A673 (cell line): ENCODE measurements at regions not wholly inside any gene's neighbourhood (a gene's known extent, or its start where the extent isn't known, plus 50 kb on each side); places are given as distances from the start of the nearest gene placed in this dataset.

ENCODE experiments used
- BruUV-seq: library from RNA; stranded (reverse); fragments of 400-500 nt; replicated peaks from 2 replicates; lab custom pipeline; 2021; lab: Mats Ljungman, UMichigan
- CTCF ChIA-PET: fragments of 300-600 bp; sonication (Branson Sonifier 250); formaldehyde crosslinking; loops from one replicate; lab custom pipeline; 2022; ENCODE audit warnings: antibody characterized with exemption; lab: Charles Lee
- POLR2A ChIA-PET: fragments of 300-600 bp; sonication (Branson Sonifier 250); formaldehyde crosslinking; loops from one replicate; lab custom pipeline; 2022; ENCODE audit warnings: antibody characterized with exemption; ENCODE audit not compliant: low non-redundant PET; lab: Charles Lee
- DNase-seq: peaks from one replicate; pipeline ENCODE4 v3.0.0-alpha.2; 2015; ENCODE audit warnings: low spot score
- H3K27ac ChIP-seq: fragments of 200-600 bp; sonication (generic); 2 replicates; pipeline ENCODE4 v1.5.1; 2016; ENCODE audit warnings: mixed run types, low read depth, mild to moderate bottlenecking, mixed read lengths, antibody characterized with exemption, low read length; ENCODE audit not compliant: poor library complexity, severe bottlenecking
- H3K27me3 ChIP-seq: fragments of 200-600 bp; sonication (generic); replicated peaks from 2 replicates; pipeline ENCODE4 v1.6.1; 2017; ENCODE audit warnings: mixed run types, low read depth, mild to moderate bottlenecking, mixed read lengths, antibody characterized with exemption, low read length; ENCODE audit not compliant: insufficient read depth, poor library complexity
- H3K36me3 ChIP-seq: fragments of 200-600 bp; sonication (generic); 2 replicates; pipeline ENCODE4 v1.6.1; 2016; ENCODE audit warnings: mixed run types, mild to moderate bottlenecking, mixed read lengths, antibody characterized with exemption, low read length; ENCODE audit not compliant: insufficient read depth, poor library complexity, severe bottlenecking
- H3K4me1 ChIP-seq: fragments of 200-600 bp; sonication (generic); 2 replicates; pipeline ENCODE4 v1.6.1; 2017; ENCODE audit warnings: mixed run types, mild to moderate bottlenecking, mixed read lengths, antibody characterized with exemption, low read length; ENCODE audit not compliant: insufficient read depth, poor library complexity, severe bottlenecking
- H3K4me3 ChIP-seq: fragments of 200-600 bp; sonication (generic); 2 replicates; pipeline ENCODE4 v1.5.1; 2016; ENCODE audit warnings: low read depth, mixed run types, mild to moderate bottlenecking, mixed read lengths, low read length; ENCODE audit not compliant: poor library complexity, severe bottlenecking
- H3K9me3 ChIP-seq: fragments of 200-600 bp; sonication (generic); 2 replicates; pipeline ENCODE4 v1.6.1; 2016; ENCODE audit warnings: mixed run types, low read depth, mild to moderate bottlenecking, mixed read lengths, antibody characterized with exemption, low read length; ENCODE audit not compliant: poor library complexity, severe bottlenecking
- CTCF ChIP-seq: fragments of 300-800, 200-600 bp; sonication (generic); conservative IDR thresholded peaks from 2 replicates; pipeline ENCODE4 v1.5.1; 2017; ENCODE audit warnings: low read depth, mild to moderate bottlenecking, antibody characterized with exemption, low read length, moderate library complexity, mixed read lengths
- EZH2 ChIP-seq: fragments of 200-600 bp; sonication (generic); IDR thresholded peaks from 2 replicates; pipeline ENCODE4 v1.6.1; 2017; ENCODE audit warnings: borderline replicate concordance, low read depth, mild to moderate bottlenecking, mixed read lengths, antibody characterized with exemption, low read length; ENCODE audit not compliant: poor library complexity, severe bottlenecking
- intact Hi-C: fragments of 100-400 bp; cut with micrococcal nuclease; formaldehyde crosslinking; loops from one replicate; pipeline ENCODE4 v1.10.0; 2022; ENCODE audit not compliant: unreplicated experiment

- H3K27me3 ChIP-seq: no peaks in the 10 kb centered on the region
- CTCF ChIA-PET: interaction anchor here (0.7 kb wide), 1 partner anchor 186 kb away, joined by 7 read pairs; no protein-coding TSS in a partner anchor
These were observed 202.9 kb downstream of the SUCLA2 start for GRCh38 chr13:47798194-47798593.

GRCh38 chr13:47796816-47797215, 204.3 kb downstream of the SUCLA2 start:
- BruUV-seq: no TSS peak
- Histone ChIP-seq H3K4me1 (no peaks in the 10 kb centered on the region), H3K27ac (no peak overlapping the region), H3K9me3 (no peaks in the 10 kb centered on the region), H3K27me3 (no peaks in the 10 kb centered on the region), H3K36me3 (no peaks in the 10 kb centered on the region), H3K4me3 (no peak overlapping the region)
- intact Hi-C loops: loop anchor here (10.0 kb wide), 1 partner anchor 968 kb away; no protein-coding TSS in a partner anchor
- no peak for DNase-seq
- POLR2A ChIA-PET: no interaction called here
- CTCF ChIA-PET: no interaction called here
- no peak for TF ChIP-seq EZH2
- no peak for TF ChIP-seq CTCF

More at GRCh38 chr13:47798194-47798593, 202.9 kb downstream of the SUCLA2 start:
- DNase-seq: no peak
- intact Hi-C loops: loop anchor here (10.0 kb wide), 1 partner anchor 967 kb away; no protein-coding TSS in a partner anchor
- no peaks in the 10 kb centered on the region for H3K36me3 ChIP-seq
- no peaks in the 10 kb centered on the region for H3K9me3 ChIP-seq
- TF ChIP-seq CTCF (no peak), EZH2 (no peak)
- H3K4me1 ChIP-seq: no peaks in the 10 kb centered on the region
- POLR2A ChIA-PET: no interaction called here
- no peak overlapping the region for H3K4me3 ChIP-seq
- H3K27ac ChIP-seq: no peak overlapping the region
- BruUV-seq: no TSS peak

DNA sequence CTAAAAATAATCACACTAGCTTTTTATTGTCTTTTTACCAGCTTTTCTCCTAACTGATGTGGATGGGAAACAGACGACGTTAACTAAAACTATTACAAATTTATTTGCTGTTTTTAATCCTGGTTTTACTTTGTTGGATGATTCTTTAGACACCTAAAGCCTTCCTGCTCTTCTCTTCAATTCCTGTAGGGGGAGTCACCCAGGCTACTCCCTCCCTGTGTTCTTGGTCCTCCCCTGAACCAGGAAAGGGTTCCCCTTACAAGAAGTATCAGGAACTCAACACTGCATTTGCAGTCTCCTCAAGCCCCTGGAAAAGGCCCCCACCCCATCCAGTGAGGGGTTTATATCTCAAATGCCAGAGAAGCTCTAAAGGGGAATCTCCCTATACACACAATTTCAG, 206.1 kb downstream of the SUCLA2 start:
- peak; percentile 68 for TF ChIP-seq CTCF
- TF ChIP-seq EZH2: no peak
- Histone ChIP-seq H3K36me3 (no peaks in the 10 kb centered on the region), H3K4me1 (no peaks in the 10 kb centered on the region), H3K9me3 (no peaks in the 10 kb centered on the region), H3K27ac (no peak overlapping the region), H3K27me3 (no peaks in the 10 kb centered on the region), H3K4me3 (no peak overlapping the region)
- ChIA-PET POLR2A (no interaction called here), CTCF (no interaction called here)
- no TSS peak for BruUV-seq
- intact Hi-C loops: loop anchor here (10.0 kb wide), 1 partner anchor 970 kb away; no protein-coding TSS in a partner anchor
- DNase-seq: peak; percentile 37
